ENCODE measurements at regions not wholly inside any gene's neighbourhood (a gene's known extent, or its start where the extent isn't known, plus 50 kb on each side); places are given as distances from the start of the nearest gene placed in this dataset.

DNA sequence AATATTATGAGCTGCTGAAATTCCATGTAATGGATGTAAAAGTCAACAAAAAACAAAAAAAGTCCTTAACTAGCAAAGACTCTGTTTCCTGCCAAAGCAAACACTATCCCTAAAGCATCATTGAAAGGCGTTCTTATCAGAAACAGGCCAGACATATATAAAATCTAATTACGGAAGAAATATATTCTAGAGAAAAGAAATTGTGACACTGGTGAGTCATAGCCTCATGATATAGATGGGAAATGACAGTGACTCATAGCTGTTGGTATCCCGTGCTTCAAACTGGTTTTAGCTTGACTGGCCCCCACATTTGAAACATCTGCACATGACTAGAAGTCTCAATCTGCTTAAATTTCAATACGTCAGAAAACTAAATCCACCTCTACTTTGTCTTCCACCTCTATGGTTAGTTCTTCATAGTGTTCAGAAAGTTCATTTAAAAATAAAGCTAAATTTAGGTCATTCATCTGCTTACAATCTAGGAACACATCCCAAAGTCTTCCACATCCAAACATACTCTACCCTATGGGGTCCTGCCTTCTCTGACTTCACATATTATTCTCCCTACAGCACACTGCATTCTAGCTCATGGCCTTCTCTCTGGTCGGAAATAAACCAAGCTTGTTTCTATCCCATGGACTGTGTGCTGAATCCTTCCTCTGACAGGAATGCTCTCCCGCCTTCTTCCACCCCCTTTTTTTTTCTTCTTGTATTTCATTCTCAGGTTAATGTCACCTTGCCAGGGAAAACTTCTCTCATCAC lies 456.3 kb upstream of the ARRDC4 start:
- TF ChIP-seq, protein P1, sequence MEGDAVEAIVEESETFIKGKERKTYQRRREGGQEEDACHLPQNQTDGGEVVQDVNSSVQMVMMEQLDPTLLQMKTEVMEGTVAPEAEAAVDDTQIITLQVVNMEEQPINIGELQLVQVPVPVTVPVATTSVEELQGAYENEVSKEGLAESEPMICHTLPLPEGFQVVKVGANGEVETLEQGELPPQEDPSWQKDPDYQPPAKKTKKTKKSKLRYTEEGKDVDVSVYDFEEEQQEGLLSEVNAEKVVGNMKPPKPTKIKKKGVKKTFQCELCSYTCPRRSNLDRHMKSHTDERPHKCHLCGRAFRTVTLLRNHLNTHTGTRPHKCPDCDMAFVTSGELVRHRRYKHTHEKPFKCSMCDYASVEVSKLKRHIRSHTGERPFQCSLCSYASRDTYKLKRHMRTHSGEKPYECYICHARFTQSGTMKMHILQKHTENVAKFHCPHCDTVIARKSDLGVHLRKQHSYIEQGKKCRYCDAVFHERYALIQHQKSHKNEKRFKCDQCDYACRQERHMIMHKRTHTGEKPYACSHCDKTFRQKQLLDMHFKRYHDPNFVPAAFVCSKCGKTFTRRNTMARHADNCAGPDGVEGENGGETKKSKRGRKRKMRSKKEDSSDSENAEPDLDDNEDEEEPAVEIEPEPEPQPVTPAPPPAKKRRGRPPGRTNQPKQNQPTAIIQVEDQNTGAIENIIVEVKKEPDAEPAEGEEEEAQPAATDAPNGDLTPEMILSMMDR (IDR thresholded peaks at IDR 0.05), result no peak
- no peak for TF ChIP-seq POLR2A (IDR thresholded peaks at IDR 0.05)

Measured in thyroid gland (tissue), 4 donors.